Endothelial cell of umbilical vein (primary cell): ENCODE measurements at regions not wholly inside any gene's neighbourhood (a gene's known extent, or its start where the extent isn't known, plus 50 kb on each side); places are given as distances from the start of the nearest gene placed in this dataset.

Source experiments
- BruUV-seq: library from RNA; stranded (reverse); fragments of 400-500 nt; replicated peaks from 2 replicates; lab custom pipeline; 2021; lab: Mats Ljungman, UMichigan
- CTCF ChIA-PET: fragments of 300-600, 350-600 bp; sonication (Branson Sonifier 250); formaldehyde crosslinking; loops from one replicate; lab custom pipeline; 2021; ENCODE audit warnings: antibody characterized with exemption, inconsistent platforms; lab: Charles Lee
- POLR2A ChIA-PET: fragments of 300-600, 350-600 bp; sonication (Branson Sonifier 250); formaldehyde crosslinking; loops from one replicate; lab custom pipeline; 2021; ENCODE audit warnings: antibody characterized with exemption, inconsistent platforms; lab: Charles Lee
- DNase-seq: peaks from one replicate; pipeline ENCODE4 v3.0.0-alpha.2; 2011; ENCODE audit warnings: low read depth, low spot score
- FAIRE-seq: peaks from 2 replicates; lab custom pipeline; 2011; peaks lifted over from hg19 to GRCh38; lab: Jason Lieb, UNC
- H2AFZ ChIP-seq: 2 replicates; pipeline ENCODE4 v1.6.0; 2012; ENCODE audit warnings: low read depth, low read length, control low read depth, inconsistent platforms
- H3K27ac ChIP-seq: 2 replicates; pipeline ENCODE4 v1.5.1; 2011; ENCODE audit warnings: low read depth, mild to moderate bottlenecking, control low read depth, low read length, moderate library complexity; ENCODE audit not compliant: insufficient read depth
- H3K27me3 ChIP-seq, 2 experiments: 2 replicates each; pipeline versions ENCODE4 v1.6.0 to v1.6.1; 2011; ENCODE audit warnings: low read length in 2 of 2, mixed read lengths in 1 of 2; ENCODE audit not compliant: control insufficient read depth in 2 of 2, insufficient read depth in 2 of 2
- H3K36me3 ChIP-seq, 2 experiments: 2 replicates in 1 of 2; 3 replicates in 1 of 2; pipeline ENCODE4 v1.5.1; 2011; ENCODE audit warnings: low read length in 2 of 2, mild to moderate bottlenecking in 1 of 2, moderate library complexity in 1 of 2; ENCODE audit not compliant: control insufficient read depth in 2 of 2, insufficient read depth in 2 of 2; ENCODE audit errors: extremely low read depth in 1 of 2
- H3K4me1 ChIP-seq: 3 replicates; pipeline ENCODE4 v1.5.1; 2011; ENCODE audit warnings: mild to moderate bottlenecking, low read length; ENCODE audit not compliant: control insufficient read depth, insufficient read depth; ENCODE audit errors: extremely low read depth
- H3K4me2 ChIP-seq: 2 replicates; pipeline ENCODE4 v1.6.1; 2011; ENCODE audit warnings: low read length, control low read depth, mixed read lengths; ENCODE audit not compliant: insufficient read depth
- H3K4me3 ChIP-seq, 3 experiments: fragments of 200-600 bp in 1 of 3; sonication (generic), shearing (Covaris generic) in 1 of 3; replicated peaks in 1 of 3; 2 replicates each; pipeline ENCODE4 v1.5.1; 2011 to 2016; ENCODE audit warnings: control low read depth in 3 of 3, low read length in 3 of 3, mild to moderate bottlenecking in 2 of 3, inconsistent platforms in 1 of 3, low read depth in 1 of 3, moderate library complexity in 1 of 3; ENCODE audit not compliant: insufficient read depth in 1 of 3
- H3K79me2 ChIP-seq: 2 replicates; pipeline ENCODE4 v1.6.0; 2012; ENCODE audit warnings: low read length, inconsistent platforms; ENCODE audit not compliant: control insufficient read depth, insufficient read depth
- H3K9ac ChIP-seq: replicated peaks from 2 replicates; pipeline ENCODE3; 2011; ENCODE audit warnings: low read length, control low read depth; ENCODE audit not compliant: insufficient read depth; ENCODE audit errors: extremely low read depth
- H3K9me1 ChIP-seq: replicated peaks from 3 replicates; pipeline ENCODE4 v1.6.0; 2011; ENCODE audit warnings: mild to moderate bottlenecking, low read length; ENCODE audit not compliant: control insufficient read depth, insufficient read depth; ENCODE audit errors: extremely low read depth
- H3K9me3 ChIP-seq: replicated peaks from 2 replicates; pipeline ENCODE4 v1.5.1; 2012; ENCODE audit warnings: low read length, inconsistent platforms; ENCODE audit not compliant: control insufficient read depth, insufficient read depth
- H4K20me1 ChIP-seq: replicated peaks from 2 replicates; pipeline ENCODE3; 2011; ENCODE audit warnings: mild to moderate bottlenecking, low read length; ENCODE audit not compliant: control insufficient read depth, insufficient read depth; ENCODE audit errors: extremely low read depth
- FOS ChIP-seq: IDR thresholded peaks from 2 replicates; pipeline ENCODE4 v1.6.1; 2011; ENCODE audit warnings: mild to moderate bottlenecking, low read length, moderate library complexity, borderline replicate concordance; ENCODE audit not compliant: insufficient read depth
- GATA2 ChIP-seq: IDR thresholded peaks from 2 replicates; pipeline ENCODE4 v1.7.0; 2011; ENCODE audit warnings: low read depth, mild to moderate bottlenecking, moderate library complexity, mixed read lengths, low read length; ENCODE audit not compliant: insufficient read length, insufficient read depth
- MAX ChIP-seq: IDR thresholded peaks from 2 replicates; pipeline ENCODE4 v1.6.1; 2011; ENCODE audit not compliant: insufficient read depth, insufficient read length
- MYC ChIP-seq: IDR thresholded peaks from one replicate; pipeline ENCODE4 v1.6.1; 2011; ENCODE audit warnings: mild to moderate bottlenecking, low read depth, low read length
- POLR2A ChIP-seq: IDR thresholded peaks from 2 replicates; pipeline ENCODE4 v1.6.1; 2012; ENCODE audit warnings: low read depth, mild to moderate bottlenecking, control low read depth, low read length
- dilution Hi-C: fragments of 300-500 bp; cut with MboI; formaldehyde crosslinking; loops from one replicate; pipeline ENCODE4 v1.15.0; 2019; ENCODE audit warnings: low sequenced_read_pairs; ENCODE audit not compliant: extremely low pct_ligation_motif_present
- intact Hi-C: fragments of 100-400 bp; cut with micrococcal nuclease; formaldehyde crosslinking; loops from one replicate; pipeline ENCODE4 v1.10.0; 2022
- TF ChIP-seq, protein P1 (sequence below), 2 donors: IDR thresholded peaks; 1 replicate in 1 of 2; 2 replicates in 1 of 2; pipeline ENCODE4 v1.5.1; 2011; ENCODE audit warnings: low read length in 2 of 2, mild to moderate bottlenecking in 2 of 2, moderate library complexity in 2 of 2, control low read depth in 1 of 2, inconsistent platforms in 1 of 2, low read depth in 1 of 2; ENCODE audit not compliant: insufficient read depth in 1 of 2; ENCODE audit errors: extremely low read depth in 1 of 2

GRCh38 chr13:79621449-79621848 is 140.5 kb downstream of the NDFIP2 start:
- no peak overlapping the region for H3K4me3 ChIP-seq
- H3K9me1 ChIP-seq: no peaks in the 10 kb centered on the region
- no peaks in the 10 kb centered on the region for H3K79me2 ChIP-seq
- no peak overlapping the region for H3K27ac ChIP-seq
- dilution Hi-C loops: no loop called here
- no peaks in the 10 kb centered on the region for H4K20me1 ChIP-seq
- ChIA-PET CTCF (no interaction called here), POLR2A (no interaction called here)
- no TSS peak for BruUV-seq
- H2AFZ ChIP-seq: no peak overlapping the region
- peaks cover 5 to 6% of the 10 kb centered on the region in 2 experiments for H3K27me3 ChIP-seq
- H3K4me2 ChIP-seq: no peak overlapping the region
- H3K9me3 ChIP-seq: no peaks in the 10 kb centered on the region
- FAIRE-seq (no peak), DNase-seq (no peak)
- no peak overlapping the region for H3K9ac ChIP-seq
- intact Hi-C loops: no loop called here
- no peaks in the 10 kb centered on the region for H3K4me1 ChIP-seq
- H3K36me3 ChIP-seq: no peaks in the 10 kb centered on the region
- TF ChIP-seq MYC: no peak

DNA sequence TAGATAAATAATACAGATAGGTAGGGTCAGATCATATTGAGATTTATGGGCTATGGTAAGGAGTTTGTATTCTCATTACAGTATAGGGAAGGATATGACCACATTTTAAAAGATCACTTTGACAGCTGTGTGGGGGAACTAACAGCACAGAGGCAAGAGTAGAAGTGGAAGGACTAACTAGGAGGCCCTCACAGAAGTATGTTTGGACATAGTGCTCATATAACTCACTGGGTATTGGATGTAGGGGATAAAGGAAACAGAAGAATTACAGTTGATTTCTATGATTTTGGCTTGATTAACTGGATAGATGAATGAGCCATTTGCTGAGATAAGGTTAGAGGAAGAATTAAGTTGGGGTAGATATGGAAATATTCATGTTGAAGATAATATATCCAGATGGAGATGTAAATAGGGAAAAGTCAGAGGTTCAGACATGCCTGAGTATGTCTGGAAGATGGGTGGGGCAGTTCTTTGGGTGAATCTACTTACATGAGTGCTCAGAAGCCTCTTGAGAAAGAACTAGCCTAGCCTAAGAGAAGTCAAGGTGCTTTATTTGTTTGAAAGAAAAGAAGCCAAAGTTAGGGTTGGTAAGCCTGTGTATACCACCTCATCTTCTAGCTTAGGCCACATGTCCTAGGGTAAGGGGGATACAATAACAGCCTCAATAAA is 133.4 kb downstream of the NDFIP2 start:
- DNase-seq (no peak), FAIRE-seq (no peak)
- no TSS peak for BruUV-seq
- Histone ChIP-seq H3K27ac (no peak overlapping the region), H3K4me1 (no peaks in the 10 kb centered on the region), H3K9me1 (no peaks in the 10 kb centered on the region), H3K36me3 (no peaks in the 10 kb centered on the region), H3K27me3 (peaks cover 0 to 5% of the 10 kb centered on the region in 2 experiments), H3K4me2 (no peak overlapping the region), H3K4me3 (no peak overlapping the region), H3K79me2 (no peaks in the 10 kb centered on the region), H4K20me1 (no peaks in the 10 kb centered on the region), H2AFZ (no peak overlapping the region), H3K9ac (no peak overlapping the region), H3K9me3 (no peaks in the 10 kb centered on the region)
- TF ChIP-seq GATA2 (no peak), FOS (no peak), MAX (no peak), POLR2A (no peak)
- TF ChIP-seq, protein P1, sequence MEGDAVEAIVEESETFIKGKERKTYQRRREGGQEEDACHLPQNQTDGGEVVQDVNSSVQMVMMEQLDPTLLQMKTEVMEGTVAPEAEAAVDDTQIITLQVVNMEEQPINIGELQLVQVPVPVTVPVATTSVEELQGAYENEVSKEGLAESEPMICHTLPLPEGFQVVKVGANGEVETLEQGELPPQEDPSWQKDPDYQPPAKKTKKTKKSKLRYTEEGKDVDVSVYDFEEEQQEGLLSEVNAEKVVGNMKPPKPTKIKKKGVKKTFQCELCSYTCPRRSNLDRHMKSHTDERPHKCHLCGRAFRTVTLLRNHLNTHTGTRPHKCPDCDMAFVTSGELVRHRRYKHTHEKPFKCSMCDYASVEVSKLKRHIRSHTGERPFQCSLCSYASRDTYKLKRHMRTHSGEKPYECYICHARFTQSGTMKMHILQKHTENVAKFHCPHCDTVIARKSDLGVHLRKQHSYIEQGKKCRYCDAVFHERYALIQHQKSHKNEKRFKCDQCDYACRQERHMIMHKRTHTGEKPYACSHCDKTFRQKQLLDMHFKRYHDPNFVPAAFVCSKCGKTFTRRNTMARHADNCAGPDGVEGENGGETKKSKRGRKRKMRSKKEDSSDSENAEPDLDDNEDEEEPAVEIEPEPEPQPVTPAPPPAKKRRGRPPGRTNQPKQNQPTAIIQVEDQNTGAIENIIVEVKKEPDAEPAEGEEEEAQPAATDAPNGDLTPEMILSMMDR (IDR thresholded peaks at IDR 0.05; ENCODE audit: extremely low read depth in 1 of 2, insufficient read depth in 1 of 2, low read depth in 1 of 2, low read length in 2 of 2): no peak
- ChIA-PET POLR2A (no interaction called here), CTCF (no interaction called here)
- intact Hi-C loops: no loop called here
- dilution Hi-C loops: no loop called here
